ENCODE measurements at regions not wholly inside any gene's neighbourhood (a gene's known extent, or its start where the extent isn't known, plus 50 kb on each side); places are given as distances from the start of the nearest gene placed in this dataset.

- Histone ChIP-seq H4K20me1 (ENCODE audit: insufficient read depth, low read length) (no peaks in the 10 kb centered on the region), H3K4me1 (ENCODE audit: insufficient read depth, low read length) (no peaks in the 10 kb centered on the region), H3K4me2 (ENCODE audit: low read depth, low read length) (no peak overlapping the region), H2AFZ (ENCODE audit: low read length) (no peak overlapping the region), H3K27me3 (ENCODE audit: control insufficient read depth in 1 of 2, insufficient read depth in 2 of 2, low read length in 2 of 2) (peaks cover 3 to 35% of the 10 kb centered on the region in 2 experiments; a peak in 3 of 5 replicates), H3K36me3 (replicated peaks in 1 of 2; ENCODE audit: control insufficient read depth in 1 of 2, insufficient read depth in 2 of 2, low read length in 2 of 2) (no peaks in the 10 kb centered on the region), H3K27ac (ENCODE audit: extremely low read length, insufficient read depth, low read length) (no peak overlapping the region), H3K9ac (ENCODE audit: insufficient read depth, low read depth, low read length) (no peak overlapping the region), H3K4me3 (replicated peaks in 1 of 3; ENCODE audit: insufficient read depth in 1 of 3, low read depth in 2 of 3, low read length in 3 of 3) (no peak overlapping the region), H3K9me3 (ENCODE audit: low read length) (no peaks in the 10 kb centered on the region), H3K79me2 (ENCODE audit: insufficient read depth, low read length) (no peaks in the 10 kb centered on the region)
- ATAC-seq = no peak
- TF ChIP-seq ZNF749 (CRISPR knock-in tag; IDR thresholded peaks at IDR 0.05; ENCODE audit: borderline replicate concordance) (no peak), ZNF20 (CRISPR knock-in tag; IDR thresholded peaks at IDR 0.05) (no peak), NFRKB (IDR thresholded peaks at IDR 0.05) (peak; percentile 31; the same call in 1 of the 2 replicates), ZNF646 (CRISPR knock-in tag; IDR thresholded peaks at IDR 0.05) (peak; percentile 56; the same call in 1 of the 2 replicates)
- WGBS (ENCODE audit: low lambda C conversion rate) = 63% methylated on average over 12 of the region's 12 CpGs
- BruUV-seq (replicated peaks) = no TSS peak
- POLR2A ChIA-PET = no interaction called here
- intact Hi-C loops (cut with micrococcal nuclease; ENCODE audit: unreplicated experiment) = no loop called here
- in situ Hi-C loops (cut with HindIII; ENCODE audit: extremely low pct_ligation_motif_present, low pct_unique_long_range_greater_than_20kb) = loop anchor here (10.0 to 25.0 kb wide), 2 partner anchors 309 to 516 kb away; partner anchors contain the start of gene SDK2
- peak; percentile 79 for FAIRE-seq
- DNase-seq (ENCODE audit: low spot score) = no peak
- CTCF ChIA-PET (ENCODE audit: low intra/inter-chr PET ratio, low total read pairs) = interaction anchor here (1.0 to 1.2 kb wide), 2 partner anchors 296 to 523 kb away, joined by 3 read pairs; no protein-coding TSS in a partner anchor
These were observed 250.1 kb upstream of the RPL38 start for GRCh38 chr17:73953206-73954033.

Data from HepG2 (cell line).